CD14-positive monocyte (primary cell): ENCODE measurements at regions not wholly inside any gene's neighbourhood (a gene's known extent, or its start where the extent isn't known, plus 50 kb on each side); places are given as distances from the start of the nearest gene placed in this dataset.

Experiments used
- DNase-seq, 3 donors: peaks; one replicate each; pipeline ENCODE4 v3.0.0-alpha.2; 2011 to 2022
- H2AFZ ChIP-seq: 2 replicates; pipeline ENCODE4 v1.6.0; 2012; ENCODE audit warnings: mild to moderate bottlenecking, low read depth, low read length, inconsistent platforms; ENCODE audit not compliant: insufficient read depth, poor library complexity, severe bottlenecking
- H3K27ac ChIP-seq, 2 donors: 1 replicate in 1 of 2; 2 replicates in 1 of 2; pipeline ENCODE4 v1.5.1; 2012 to 2013; ENCODE audit warnings: low read length in 2 of 2, control low read depth in 1 of 2, inconsistent platforms in 1 of 2, low read depth in 1 of 2, mild to moderate bottlenecking in 1 of 2
- H3K27me3 ChIP-seq, 2 donors: one replicate each; pipeline versions ENCODE4 v1.6.0 to v1.6.1; 2011 to 2013; ENCODE audit warnings: low read length in 2 of 2; ENCODE audit not compliant: control insufficient read depth in 2 of 2, insufficient read depth in 2 of 2
- H3K36me3 ChIP-seq, 2 donors: replicated peaks in 1 of 2; 1 replicate in 1 of 2; 2 replicates in 1 of 2; pipeline versions ENCODE4 v1.5.1 to v1.6.1; 2012 to 2013; ENCODE audit warnings: low read length in 2 of 2, control low read depth in 1 of 2, inconsistent platforms in 1 of 2, mild to moderate bottlenecking in 1 of 2; ENCODE audit not compliant: insufficient read depth in 2 of 2, control insufficient read depth in 1 of 2
- H3K4me1 ChIP-seq, 2 donors: 1 replicate in 1 of 2; 2 replicates in 1 of 2; pipeline versions ENCODE4 v1.5.1 to v1.6.1; 2012 to 2013; ENCODE audit warnings: low read length in 2 of 2, control low read depth in 1 of 2, inconsistent platforms in 1 of 2, mild to moderate bottlenecking in 1 of 2, moderate library complexity in 1 of 2; ENCODE audit not compliant: insufficient read depth in 2 of 2, control insufficient read depth in 1 of 2
- H3K4me2 ChIP-seq: replicated peaks from 2 replicates; pipeline ENCODE3; 2012; ENCODE audit warnings: low read length, moderate library complexity, mild to moderate bottlenecking; ENCODE audit not compliant: poor library complexity, severe bottlenecking; ENCODE audit errors: extremely low read depth
- H3K4me3 ChIP-seq, 3 experiments: fragments of 200-600 bp in 1 of 3; sonication (generic) in 1 of 3; replicated peaks in 1 of 3; 1 replicate in 2 of 3; 2 replicates in 1 of 3; pipeline ENCODE4 v1.5.1; 2011 to 2013; ENCODE audit warnings: low read length in 3 of 3, mild to moderate bottlenecking in 3 of 3, control low read depth in 2 of 3, low read depth in 2 of 3, inconsistent platforms in 1 of 3, moderate library complexity in 1 of 3
- H3K79me2 ChIP-seq: 2 replicates; pipeline ENCODE4 v1.6.0; 2012; ENCODE audit warnings: mild to moderate bottlenecking, control low read depth, inconsistent platforms, low read length, moderate library complexity; ENCODE audit not compliant: insufficient read depth
- H3K9ac ChIP-seq: 2 replicates; pipeline ENCODE4 v1.6.0; 2017; ENCODE audit warnings: low read length, mild to moderate bottlenecking; ENCODE audit not compliant: insufficient read depth, poor library complexity, severe bottlenecking
- H3K9me3 ChIP-seq, 2 donors: replicated peaks in 1 of 2; 1 replicate in 1 of 2; 2 replicates in 1 of 2; pipeline versions ENCODE4 v1.5.1 to v1.6.1; 2012 to 2013; ENCODE audit warnings: low read length in 2 of 2, control low read depth in 1 of 2; ENCODE audit not compliant: control insufficient read depth in 1 of 2, insufficient read depth in 1 of 2
- H4K20me1 ChIP-seq: 2 replicates; pipeline ENCODE4 v1.6.0; 2012; ENCODE audit warnings: mild to moderate bottlenecking, low read length, control low read depth, moderate library complexity; ENCODE audit not compliant: insufficient read depth
- H3K27ac Mint-ChIP-seq, 7 donors: one replicate each; pipeline ENCODE4 v1.8.0; 2020; ENCODE audit warnings: mild to moderate bottlenecking in 7 of 7, mixed read lengths in 7 of 7, moderate library complexity in 6 of 7, inconsistent platforms in 2 of 7
- H3K27me3 Mint-ChIP-seq, 3 donors: one replicate each; pipeline ENCODE4 v1.8.0; 2021 to 2022; ENCODE audit warnings: low read depth in 3 of 3, mild to moderate bottlenecking in 3 of 3, mixed read lengths in 3 of 3, moderate library complexity in 3 of 3, inconsistent platforms in 1 of 3
- H3K36me3 Mint-ChIP-seq, 2 donors: one replicate each; pipeline ENCODE4 v1.8.0; 2020; ENCODE audit warnings: mixed read lengths in 2 of 2, inconsistent platforms in 1 of 2, mild to moderate bottlenecking in 1 of 2
- H3K4me1 Mint-ChIP-seq: one replicate; pipeline ENCODE4 v1.8.0; 2020; ENCODE audit warnings: mild to moderate bottlenecking, mixed read lengths
- H3K4me3 Mint-ChIP-seq, 2 donors: one replicate each; pipeline ENCODE4 v1.8.0; 2020; ENCODE audit warnings: mild to moderate bottlenecking in 2 of 2, mixed read lengths in 2 of 2, moderate library complexity in 1 of 2
- H3K9me3 Mint-ChIP-seq, 7 donors: one replicate each; pipeline ENCODE4 v1.8.0; 2020 to 2022; ENCODE audit warnings: mixed read lengths in 7 of 7, mild to moderate bottlenecking in 6 of 7, moderate library complexity in 6 of 7, inconsistent platforms in 2 of 7
- CTCF ChIP-seq: fragments of 200-600 bp; IDR thresholded peaks from one replicate; pipeline ENCODE4 v1.8.0; 2022; ENCODE audit warnings: antibody characterized with exemption, mild to moderate bottlenecking
- WGBS: methylation state at CpG from one replicate; pipeline ENCODE4 v1.1.5; 2013; ENCODE audit warnings: missing lambda C conversion rate; ENCODE audit not compliant: insufficient coverage; 5-methylcytosine and 5-hydroxymethylcytosine counted together
- intact Hi-C, 2 donors: fragments of 100-400 bp; cut with micrococcal nuclease; formaldehyde crosslinking; loops; one replicate each; pipeline versions ENCODE4 v1.15.0 to v1.15.1; 2023

- Histone ChIP-seq H3K4me3 (no peak overlapping the region), H2AFZ (no peak overlapping the region), H3K4me2 (no peak overlapping the region), H4K20me1 (no peaks in the 10 kb centered on the region), H3K27ac (no peak overlapping the region), H3K27me3 (no peaks in the 10 kb centered on the region), H3K9me3 (no peaks in the 10 kb centered on the region), H3K9ac (no peak overlapping the region), H3K79me2 (no peaks in the 10 kb centered on the region), H3K4me1 (no peaks in the 10 kb centered on the region), H3K36me3 (no peaks in the 10 kb centered on the region)
- Mint-ChIP-seq H3K4me1 (no peaks in the 10 kb centered on the region), H3K9me3 (peaks cover 0 to 4% (median 2%) of the 10 kb centered on the region in 7 donors), H3K36me3 (no peaks in the 10 kb centered on the region), H3K27ac (no peak overlapping the region), H3K4me3 (no peak overlapping the region), H3K27me3 (peaks cover 0 to 3% (median 1%) of the 10 kb centered on the region in 3 donors)
- intact Hi-C loops, result no loop called here
- no peak for TF ChIP-seq CTCF
- WGBS, result 100% methylated on average over 3 of the region's 3 CpGs
- DNase-seq, result no peak
These were observed 173.6 kb downstream of the TFAP2B start for GRCh38 chr6:50992232-50992631.

GRCh38 chr6:50992704-50993625 lies 174.3 kb downstream of the TFAP2B start:
- H3K79me2 ChIP-seq, result no peaks in the 10 kb centered on the region
- no peaks in the 10 kb centered on the region for H3K27me3 ChIP-seq
- H3K36me3 Mint-ChIP-seq, result no peaks in the 10 kb centered on the region
- no peak overlapping the region for H3K4me2 ChIP-seq
- no peaks in the 10 kb centered on the region for H3K4me1 Mint-ChIP-seq
- H2AFZ ChIP-seq, result no peak overlapping the region
- DNase-seq, result no peak
- no peak for TF ChIP-seq CTCF
- no peaks in the 10 kb centered on the region for H3K9me3 ChIP-seq
- no peaks in the 10 kb centered on the region for H3K4me1 ChIP-seq
- H3K27me3 Mint-ChIP-seq, result peaks cover 0 to 2% (median 1%) of the 10 kb centered on the region in 3 donors
- no peaks in the 10 kb centered on the region for H3K36me3 ChIP-seq
- no peak overlapping the region for H3K27ac Mint-ChIP-seq
- H3K27ac ChIP-seq, result no peak overlapping the region
- peaks cover 0 to 5% (median 2%) of the 10 kb centered on the region in 7 donors for H3K9me3 Mint-ChIP-seq
- H3K4me3 Mint-ChIP-seq, result no peak overlapping the region
- no peak overlapping the region for H3K4me3 ChIP-seq
- 95% methylated on average over 6 of the region's 8 CpGs for WGBS
- intact Hi-C loops, result no loop called here
- H4K20me1 ChIP-seq, result no peaks in the 10 kb centered on the region
- H3K9ac ChIP-seq, result no peak overlapping the region
